SK-N-MC (cell line): ENCODE measurements at regions not wholly inside any gene's neighbourhood (a gene's known extent, or its start where the extent isn't known, plus 50 kb on each side); places are given as distances from the start of the nearest gene placed in this dataset.

ENCODE experiments used
- DNase-seq: peaks from one replicate; pipeline ENCODE4 v3.0.0-alpha.2; 2011; ENCODE audit warnings: low read depth, low spot score
- H3K27ac ChIP-seq: fragments of 200-600 bp; sonication (generic); 2 replicates; pipeline ENCODE4 v1.5.1; 2016; ENCODE audit warnings: mixed run types
- H3K36me3 ChIP-seq: fragments of 200-600 bp; sonication (generic); 2 replicates; pipeline ENCODE4 v1.6.1; 2017; ENCODE audit warnings: antibody characterized with exemption, low read length, mixed read lengths; ENCODE audit not compliant: insufficient read depth
- H3K4me3 ChIP-seq: fragments of 200-600 bp; sonication (generic); 2 replicates; pipeline ENCODE4 v1.5.1; 2016
- H3K9ac ChIP-seq: fragments of 200-600 bp; sonication (generic); 2 replicates; pipeline ENCODE4 v1.8.0; 2017; ENCODE audit warnings: mixed run types, mixed read lengths; ENCODE audit not compliant: insufficient read length
- H3K9me3 ChIP-seq: fragments of 200-600 bp; sonication (generic); 2 replicates; pipeline ENCODE4 v1.6.1; 2017; ENCODE audit warnings: low read depth, mild to moderate bottlenecking, antibody characterized with exemption, low read length, moderate library complexity, mixed read lengths
- EZH2 ChIP-seq: fragments of 200-600 bp; sonication (generic); IDR thresholded peaks from one replicate; pipeline ENCODE4 v1.6.1; 2017; ENCODE audit warnings: antibody characterized with exemption
- FOXP2 ChIP-seq: optimal IDR thresholded peaks from 2 replicates; pipeline ENCODE3; 2011; ENCODE audit warnings: mild to moderate bottlenecking, moderate library complexity; ENCODE audit not compliant: insufficient read depth; ENCODE audit errors: extremely low read length, control extremely low read depth
- POLR2AphosphoS5 ChIP-seq: IDR thresholded peaks from 2 replicates; pipeline ENCODE4 v1.6.1; 2012; ENCODE audit warnings: mild to moderate bottlenecking, low read depth, low read length, borderline replicate concordance

DNA sequence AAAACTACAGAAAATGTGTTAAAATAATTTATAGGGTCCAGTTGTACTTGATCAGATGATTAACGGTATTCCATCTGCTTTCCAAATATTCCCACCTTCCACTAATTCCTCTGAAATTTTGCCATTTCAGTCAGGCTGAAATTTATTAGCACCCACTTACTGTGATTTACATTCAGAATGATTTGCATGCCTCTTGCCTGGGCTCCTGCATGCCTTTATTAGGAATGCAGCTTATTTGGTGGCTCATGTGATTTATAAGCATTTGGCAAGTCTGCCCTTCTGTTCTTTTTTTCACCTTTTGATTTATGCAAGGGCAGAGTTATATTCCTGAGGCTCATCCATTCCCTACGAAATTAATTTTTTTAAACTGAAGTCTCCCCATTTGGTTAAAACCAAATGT, 1594.5 kb upstream of the PIK3C3 start:
- H3K9ac ChIP-seq: no peak overlapping the region
- TF ChIP-seq POLR2AphosphoS5: no peak
- no peak for TF ChIP-seq FOXP2
- TF ChIP-seq EZH2: no peak
- H3K4me3 ChIP-seq: no peak overlapping the region
- no peaks in the 10 kb centered on the region for H3K36me3 ChIP-seq
- H3K9me3 ChIP-seq: no peaks in the 10 kb centered on the region
- no peak overlapping the region for H3K27ac ChIP-seq
- no peak for DNase-seq

DNA sequence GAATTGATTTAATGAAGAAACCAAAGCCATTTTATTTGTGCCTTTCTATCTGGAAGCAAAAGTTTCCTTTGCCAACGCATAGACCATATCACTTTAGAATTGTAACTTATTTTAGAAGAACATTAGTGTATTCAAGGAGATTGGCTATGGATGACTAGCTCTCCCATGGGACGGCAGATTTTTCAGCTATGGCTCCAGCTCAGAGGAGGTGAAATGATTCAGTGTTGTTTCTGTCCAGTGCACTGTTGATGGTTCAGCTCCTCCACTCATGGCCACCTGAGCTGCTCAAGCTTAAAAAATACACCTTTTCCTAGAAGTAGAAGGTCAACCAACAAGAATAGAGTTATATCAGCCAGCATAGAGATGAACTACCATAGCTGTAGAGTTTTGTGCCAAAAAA, 1597.5 kb upstream of the PIK3C3 start:
- H3K36me3 ChIP-seq: no peaks in the 10 kb centered on the region
- no peak for DNase-seq
- no peak overlapping the region for H3K4me3 ChIP-seq
- no peaks in the 10 kb centered on the region for H3K9me3 ChIP-seq
- no peak overlapping the region for H3K9ac ChIP-seq
- no peak overlapping the region for H3K27ac ChIP-seq
- TF ChIP-seq EZH2 (no peak), FOXP2 (no peak), POLR2AphosphoS5 (no peak)

DNA sequence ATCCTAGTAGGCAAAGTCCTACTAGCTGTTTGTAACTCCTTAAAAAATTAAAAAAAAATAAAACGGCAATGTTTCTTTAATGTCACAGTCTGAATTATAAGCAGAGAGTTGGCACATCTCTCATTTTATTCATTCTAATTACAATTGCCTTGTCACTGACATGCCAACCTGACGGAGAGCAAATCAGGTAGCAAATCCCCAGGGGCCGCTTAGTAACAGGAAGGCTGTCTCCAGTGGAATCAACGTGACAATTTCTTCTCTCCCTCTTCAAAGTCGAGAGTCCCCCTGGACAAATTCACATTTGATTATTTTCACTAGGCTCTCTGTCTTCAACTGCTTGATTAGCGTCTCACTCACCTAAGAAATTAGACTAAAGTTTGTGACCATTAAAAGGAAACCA, 1598.9 kb upstream of the PIK3C3 start:
- TF ChIP-seq POLR2AphosphoS5 (no peak), FOXP2 (no peak), EZH2 (no peak)
- Histone ChIP-seq H3K36me3 (no peaks in the 10 kb centered on the region), H3K27ac (no peak overlapping the region), H3K4me3 (no peak overlapping the region), H3K9me3 (no peaks in the 10 kb centered on the region), H3K9ac (no peak overlapping the region)
- no peak for DNase-seq

DNA sequence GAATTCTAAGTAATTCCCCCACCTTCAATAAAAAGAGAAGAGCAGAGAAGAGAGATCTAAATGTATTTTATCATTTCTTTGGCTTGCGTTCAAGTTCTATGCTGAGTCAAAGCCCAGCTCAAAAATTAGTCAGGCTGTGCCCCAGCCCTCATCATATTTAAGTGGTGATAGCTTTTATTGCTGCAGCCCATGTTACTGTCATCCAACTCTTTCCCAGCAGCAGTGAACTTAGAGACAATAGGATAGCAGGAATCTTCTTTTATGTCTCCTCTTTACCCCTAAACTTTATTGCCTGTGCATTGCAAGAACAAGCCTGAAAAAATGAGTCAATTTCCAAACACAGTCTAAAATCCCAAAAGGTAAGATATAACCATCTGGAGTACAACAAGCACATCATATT, 1599.3 kb upstream of the PIK3C3 start:
- no peaks in the 10 kb centered on the region for H3K36me3 ChIP-seq
- no peak for DNase-seq
- no peak for TF ChIP-seq FOXP2
- no peak for TF ChIP-seq POLR2AphosphoS5
- no peak for TF ChIP-seq EZH2

DNA sequence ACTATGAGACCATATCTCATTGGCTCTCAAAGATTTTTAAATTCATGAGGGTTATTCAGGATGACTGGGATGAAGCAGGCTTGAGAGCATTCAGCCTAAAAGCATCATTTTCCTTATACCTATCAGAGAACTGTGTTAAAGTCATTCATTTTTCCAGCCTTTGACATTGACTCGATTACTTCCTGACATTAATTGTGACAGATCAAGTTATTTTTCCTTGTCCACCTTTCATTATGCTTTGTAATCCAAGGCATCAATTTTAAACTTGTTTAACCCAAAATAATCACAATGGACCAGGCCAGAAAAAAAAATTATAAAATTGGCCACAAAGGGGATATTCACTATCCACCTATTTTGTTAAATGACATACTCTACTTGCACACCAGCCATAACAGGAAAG, 1606.8 kb upstream of the PIK3C3 start:
- Histone ChIP-seq H3K36me3 (no peaks in the 10 kb centered on the region), H3K4me3 (no peak overlapping the region)

More for the DNA sequence above, 1599.3 kb upstream of the PIK3C3 start:
- Histone ChIP-seq H3K9ac (no peak overlapping the region), H3K4me3 (no peak overlapping the region), H3K9me3 (no peaks in the 10 kb centered on the region), H3K27ac (no peak overlapping the region)

DNA sequence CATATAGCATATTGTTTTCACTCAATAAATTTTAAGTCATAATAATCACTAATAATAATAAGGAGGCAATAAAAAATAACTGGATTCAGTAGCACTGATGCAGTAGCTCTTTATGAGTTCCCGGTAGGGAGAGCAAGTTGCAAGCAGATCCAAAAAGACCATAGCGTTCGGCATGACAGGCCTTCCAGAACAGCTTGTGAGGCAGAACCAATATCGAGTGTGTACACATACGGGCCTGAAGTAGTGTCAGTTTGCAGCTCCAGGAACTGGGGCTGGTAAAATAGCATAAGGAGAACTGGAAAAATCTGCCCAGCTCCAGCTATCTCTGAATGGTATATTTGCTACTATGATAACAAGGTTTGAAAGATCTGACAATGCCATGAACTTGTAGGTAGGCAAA, 1607.8 kb upstream of the PIK3C3 start:
- Histone ChIP-seq H3K9ac (no peak overlapping the region), H3K27ac (no peak overlapping the region), H3K4me3 (no peak overlapping the region), H3K9me3 (no peaks in the 10 kb centered on the region), H3K36me3 (no peaks in the 10 kb centered on the region)
- TF ChIP-seq EZH2: no peak
- no peak for TF ChIP-seq POLR2AphosphoS5
- no peak for TF ChIP-seq FOXP2
- no peak for DNase-seq

More for the DNA sequence above, 1606.8 kb upstream of the PIK3C3 start:
- no peak overlapping the region for H3K27ac ChIP-seq
- no peak for TF ChIP-seq EZH2
- TF ChIP-seq FOXP2: no peak
- no peaks in the 10 kb centered on the region for H3K9me3 ChIP-seq
- H3K9ac ChIP-seq: no peak overlapping the region
- DNase-seq: no peak

DNA sequence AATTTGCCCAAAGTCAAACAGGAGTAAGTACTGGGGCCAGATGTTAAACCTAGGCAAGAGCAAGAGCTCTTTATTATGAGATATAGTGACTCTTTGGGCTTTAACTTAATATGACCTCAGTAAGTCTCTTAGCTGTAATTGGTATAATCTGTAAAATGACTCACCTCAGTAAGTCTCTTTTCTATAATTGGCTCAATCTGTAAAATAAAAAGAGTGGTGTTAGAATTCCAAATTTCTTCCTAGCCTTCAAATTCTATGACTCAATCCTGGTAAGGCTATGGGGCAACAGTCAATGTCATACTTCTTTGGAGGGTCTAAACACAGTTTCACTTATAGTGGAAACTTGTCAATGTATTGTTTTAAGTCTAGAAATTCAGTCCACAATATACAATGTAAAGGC, 1608.9 kb upstream of the PIK3C3 start:
- H3K27ac ChIP-seq: no peak overlapping the region
- no peak for DNase-seq
- H3K9me3 ChIP-seq: no peaks in the 10 kb centered on the region
- TF ChIP-seq POLR2AphosphoS5 (no peak), FOXP2 (no peak), EZH2 (no peak)
- H3K9ac ChIP-seq: no peak overlapping the region
- no peaks in the 10 kb centered on the region for H3K36me3 ChIP-seq
- no peak overlapping the region for H3K4me3 ChIP-seq

DNA sequence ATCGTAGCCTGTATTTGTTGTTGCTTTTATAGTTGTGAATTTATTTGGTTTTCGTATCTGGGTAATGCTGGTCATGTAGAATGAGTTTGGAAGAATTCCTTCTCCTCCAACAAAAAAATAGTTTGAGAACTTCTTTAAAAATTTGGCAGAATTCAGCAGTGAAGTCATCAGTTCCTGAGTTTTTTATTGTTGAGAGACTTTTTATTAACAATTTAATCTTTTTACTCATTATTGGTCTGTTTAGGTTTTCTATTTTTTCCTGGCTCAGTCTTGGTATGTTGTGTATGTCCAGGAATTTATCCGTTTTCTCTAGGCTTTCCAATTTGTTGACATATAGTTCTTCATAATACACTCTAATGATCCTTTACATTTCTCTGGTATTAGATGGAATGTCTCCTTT, 1613.3 kb upstream of the PIK3C3 start:
- H3K9me3 ChIP-seq: no peaks in the 10 kb centered on the region
- H3K27ac ChIP-seq: no peak overlapping the region
- no peak overlapping the region for H3K9ac ChIP-seq
- TF ChIP-seq POLR2AphosphoS5 (no peak), FOXP2 (no peak), EZH2 (no peak)
- no peak overlapping the region for H3K4me3 ChIP-seq
- H3K36me3 ChIP-seq: no peaks in the 10 kb centered on the region
- DNase-seq: no peak

DNA sequence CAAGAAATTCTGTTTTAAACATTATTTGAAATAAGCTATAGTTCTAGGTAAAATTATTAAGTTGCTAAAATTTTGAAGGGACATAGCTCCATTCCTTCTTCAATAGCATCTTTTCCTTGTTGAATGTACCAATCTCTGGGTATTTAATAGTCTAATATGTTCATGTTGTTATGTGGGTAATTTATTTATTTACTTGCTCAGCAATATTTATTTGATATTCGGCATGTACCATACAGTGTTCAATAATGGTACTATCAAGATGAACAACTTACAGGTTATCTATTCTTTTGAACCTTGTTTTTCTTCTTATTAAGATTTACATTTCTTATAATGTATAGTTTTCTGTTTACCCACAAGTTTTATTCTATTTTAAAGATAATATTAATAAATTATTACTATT, 1616.8 kb upstream of the PIK3C3 start:
- Histone ChIP-seq H3K27ac (no peak overlapping the region), H3K9ac (no peak overlapping the region), H3K9me3 (no peaks in the 10 kb centered on the region), H3K36me3 (no peaks in the 10 kb centered on the region), H3K4me3 (no peak overlapping the region)
- TF ChIP-seq POLR2AphosphoS5: no peak
- no peak for TF ChIP-seq EZH2
- TF ChIP-seq FOXP2: no peak
- DNase-seq: no peak
